IPS-20b (cell line): ENCODE measurements at regions not wholly inside any gene's neighbourhood (a gene's known extent, or its start where the extent isn't known, plus 50 kb on each side); places are given as distances from the start of the nearest gene placed in this dataset.

Experiments used
- H3K27ac ChIP-seq: one replicate; pipeline ENCODE4 v1.5.1; 2013; ENCODE audit warnings: low read length
- H3K27me3 ChIP-seq: 2 replicates; pipeline ENCODE4 v1.6.1; 2013; ENCODE audit warnings: mild to moderate bottlenecking, low read length, inconsistent platforms; ENCODE audit not compliant: insufficient read depth
- H3K36me3 ChIP-seq: 2 replicates; pipeline ENCODE4 v1.6.1; 2013; ENCODE audit warnings: low read depth, mild to moderate bottlenecking, inconsistent platforms, low read length, moderate library complexity; ENCODE audit not compliant: insufficient read depth
- H3K4me1 ChIP-seq: 2 replicates; pipeline ENCODE4 v1.6.1; 2013; ENCODE audit warnings: mild to moderate bottlenecking, control low read depth, inconsistent platforms, low read length, moderate library complexity; ENCODE audit not compliant: insufficient read depth
- H3K4me3 ChIP-seq: 2 replicates; pipeline ENCODE4 v1.5.1; 2013; ENCODE audit warnings: mild to moderate bottlenecking, low read length, inconsistent platforms
- H3K9ac ChIP-seq: 2 replicates; pipeline ENCODE4 v1.6.1; 2013; ENCODE audit warnings: low read depth, mild to moderate bottlenecking, inconsistent platforms, low read length, moderate library complexity
- H3K9me3 ChIP-seq: 2 replicates; pipeline ENCODE4 v1.6.1; 2013; ENCODE audit warnings: mild to moderate bottlenecking, low read depth, low read length, inconsistent platforms; ENCODE audit not compliant: insufficient read depth

GRCh38 chr6:164927288-164928056 is 381.9 kb downstream of the C6orf118 start:
- H3K9ac ChIP-seq = no peak overlapping the region
- no peak overlapping the region for H3K27ac ChIP-seq
- H3K9me3 ChIP-seq = no peaks in the 10 kb centered on the region
- no peak overlapping the region for H3K4me3 ChIP-seq
- H3K36me3 ChIP-seq = no peaks in the 10 kb centered on the region
- H3K27me3 ChIP-seq = no peaks in the 10 kb centered on the region
- H3K4me1 ChIP-seq = peaks cover 3% of the 10 kb centered on the region; the same call in 1 of the 2 replicates

GRCh38 chr6:164926686-164927085 is 382.7 kb downstream of the C6orf118 start:
- peaks cover 3% of the 10 kb centered on the region; the same call in 1 of the 2 replicates for H3K4me1 ChIP-seq

GRCh38 chr6:164925681-164926530 is 383.5 kb downstream of the C6orf118 start:
- no peak overlapping the region for H3K9ac ChIP-seq
- no peak overlapping the region for H3K4me3 ChIP-seq
- no peaks in the 10 kb centered on the region for H3K36me3 ChIP-seq
- H3K4me1 ChIP-seq = peaks cover 3% of the 10 kb centered on the region; the same call in 1 of the 2 replicates
- no peak overlapping the region for H3K27ac ChIP-seq
- no peaks in the 10 kb centered on the region for H3K9me3 ChIP-seq
- H3K27me3 ChIP-seq = no peaks in the 10 kb centered on the region

More at GRCh38 chr6:164926686-164927085, 382.7 kb downstream of the C6orf118 start:
- H3K27me3 ChIP-seq = no peaks in the 10 kb centered on the region
- H3K9me3 ChIP-seq = no peaks in the 10 kb centered on the region
- H3K4me3 ChIP-seq = no peak overlapping the region
- H3K9ac ChIP-seq = no peak overlapping the region
- no peaks in the 10 kb centered on the region for H3K36me3 ChIP-seq
- no peak overlapping the region for H3K27ac ChIP-seq

GRCh38 chr6:164924674-164925073 is 384.7 kb downstream of the C6orf118 start:
- no peak overlapping the region for H3K4me3 ChIP-seq
- no peaks in the 10 kb centered on the region for H3K36me3 ChIP-seq
- H3K9me3 ChIP-seq = no peaks in the 10 kb centered on the region
- H3K27me3 ChIP-seq = no peaks in the 10 kb centered on the region
- H3K27ac ChIP-seq = no peak overlapping the region
- H3K9ac ChIP-seq = no peak overlapping the region
- H3K4me1 ChIP-seq = peaks cover 3% of the 10 kb centered on the region; the same call in 1 of the 2 replicates

- H3K27me3 ChIP-seq = no peaks in the 10 kb centered on the region; the same call in 1 of the 2 replicates
- H3K27ac ChIP-seq = no peak overlapping the region
- H3K9ac ChIP-seq = no peak overlapping the region
- no peaks in the 10 kb centered on the region for H3K36me3 ChIP-seq
- peaks cover 9% of the 10 kb centered on the region; the same call in 1 of the 2 replicates for H3K9me3 ChIP-seq
- H3K4me1 ChIP-seq = no peaks in the 10 kb centered on the region; the same call in 1 of the 2 replicates
- H3K4me3 ChIP-seq = no peak overlapping the region
Observed at GRCh38 chr6:164917211-164917610, 392.2 kb downstream of the C6orf118 start.

GRCh38 chr6:164916087-164916486 is 393.3 kb downstream of the C6orf118 start:
- Histone ChIP-seq H3K27me3 (no peaks in the 10 kb centered on the region; the same call in 1 of the 2 replicates), H3K4me1 (peaks cover 3% of the 10 kb centered on the region; the same call in 1 of the 2 replicates), H3K4me3 (no peak overlapping the region), H3K36me3 (no peaks in the 10 kb centered on the region), H3K9ac (no peak overlapping the region), H3K27ac (no peak overlapping the region), H3K9me3 (peaks cover 9% of the 10 kb centered on the region; the same call in 1 of the 2 replicates)

GRCh38 chr6:164911873-164912580 is 397.4 kb downstream of the C6orf118 start:
- H3K36me3 ChIP-seq = no peaks in the 10 kb centered on the region
- H3K4me1 ChIP-seq = peaks cover 3% of the 10 kb centered on the region; the same call in 1 of the 2 replicates
- H3K27ac ChIP-seq = no peak overlapping the region
- H3K4me3 ChIP-seq = no peak overlapping the region
- H3K27me3 ChIP-seq = no peaks in the 10 kb centered on the region; the same call in 1 of the 2 replicates
- H3K9ac ChIP-seq = no peak overlapping the region
- no peaks in the 10 kb centered on the region; the same call in 1 of the 2 replicates for H3K9me3 ChIP-seq

GRCh38 chr6:164911151-164911550 is 398.3 kb downstream of the C6orf118 start:
- Histone ChIP-seq H3K4me1 (peaks cover 3% of the 10 kb centered on the region; the same call in 1 of the 2 replicates), H3K36me3 (no peaks in the 10 kb centered on the region), H3K27me3 (no peaks in the 10 kb centered on the region; the same call in 1 of the 2 replicates), H3K9me3 (no peaks in the 10 kb centered on the region), H3K9ac (no peak overlapping the region), H3K4me3 (no peak overlapping the region), H3K27ac (no peak overlapping the region)

- Histone ChIP-seq H3K27ac (no peak overlapping the region), H3K9ac (no peak overlapping the region), H3K27me3 (no peaks in the 10 kb centered on the region), H3K4me3 (no peak overlapping the region), H3K36me3 (no peaks in the 10 kb centered on the region), H3K4me1 (peaks cover 2% of the 10 kb centered on the region; the same call in 1 of the 2 replicates), H3K9me3 (no peaks in the 10 kb centered on the region)
Observed at GRCh38 chr6:164906766-164907165, 402.6 kb downstream of the C6orf118 start.

- H3K9ac ChIP-seq = no peak overlapping the region
- no peak overlapping the region for H3K4me3 ChIP-seq
- H3K9me3 ChIP-seq = no peaks in the 10 kb centered on the region
- H3K27me3 ChIP-seq = no peaks in the 10 kb centered on the region
- H3K27ac ChIP-seq = no peak overlapping the region
- no peaks in the 10 kb centered on the region for H3K36me3 ChIP-seq
- no peaks in the 10 kb centered on the region for H3K4me1 ChIP-seq
Observed at GRCh38 chr6:164905311-164905710, 404.1 kb downstream of the C6orf118 start.

- Histone ChIP-seq H3K27me3 (no peaks in the 10 kb centered on the region), H3K4me1 (no peaks in the 10 kb centered on the region), H3K9me3 (no peaks in the 10 kb centered on the region), H3K27ac (no peak overlapping the region), H3K9ac (no peak overlapping the region), H3K36me3 (no peaks in the 10 kb centered on the region), H3K4me3 (no peak overlapping the region)
Observed at GRCh38 chr6:164898412-164898811, 411.0 kb downstream of the C6orf118 start.
